Fibroblast of skin of right quadriceps (primary cell): ENCODE measurements at regions not wholly inside any gene's neighbourhood (a gene's known extent, or its start where the extent isn't known, plus 50 kb on each side); places are given as distances from the start of the nearest gene placed in this dataset.

ENCODE experiments used
- DNase-seq: peaks from one replicate; pipeline ENCODE4 v3.0.0-alpha.2; 2013

- no peak for DNase-seq
Observed at GRCh38 chr2:5921081-5921642, 229.0 kb downstream of the SOX11 start.

- no peak for DNase-seq
Observed at GRCh38 chr2:5923957-5924945, 232.1 kb downstream of the SOX11 start.

- DNase-seq: no peak
Observed at GRCh38 chr2:5925604-5926003, 233.4 kb downstream of the SOX11 start.

GRCh38 chr2:5926871-5927512 lies 234.8 kb downstream of the SOX11 start:
- peak; percentile 34 for DNase-seq

- DNase-seq: no peak
Observed at GRCh38 chr2:5932556-5933469, 240.6 kb downstream of the SOX11 start.

- DNase-seq: no peak
Observed at GRCh38 chr2:5933669-5934068, 241.5 kb downstream of the SOX11 start.

- DNase-seq: no peak
Observed at GRCh38 chr2:5937321-5937720, 245.1 kb downstream of the SOX11 start.

- peak; percentile 57 for DNase-seq
Observed at GRCh38 chr2:5937851-5938565, 245.8 kb downstream of the SOX11 start.

GRCh38 chr2:5938566-5938896 lies 246.3 kb downstream of the SOX11 start:
- DNase-seq: no peak

- no peak for DNase-seq
Observed at GRCh38 chr2:5939553-5939952, 247.4 kb downstream of the SOX11 start.

GRCh38 chr2:5940596-5941535 lies 248.7 kb downstream of the SOX11 start:
- DNase-seq: no peak

- no peak for DNase-seq
Observed at GRCh38 chr2:5942204-5942603, 250.0 kb downstream of the SOX11 start.

- DNase-seq: no peak
Observed at GRCh38 chr2:5945742-5946141, 253.6 kb downstream of the SOX11 start.

GRCh38 chr2:5946225-5947115 lies 254.3 kb downstream of the SOX11 start:
- DNase-seq: no peak

- no peak for DNase-seq
Observed at GRCh38 chr2:5950736-5951135, 258.6 kb downstream of the SOX11 start.

- DNase-seq: peak; percentile 10
Observed at GRCh38 chr2:5951471-5951870, 259.3 kb downstream of the SOX11 start.

GRCh38 chr2:5953525-5953924 lies 261.3 kb downstream of the SOX11 start:
- no peak for DNase-seq

GRCh38 chr2:5954509-5954908 lies 262.3 kb downstream of the SOX11 start:
- no peak for DNase-seq

- no peak for DNase-seq
Observed at GRCh38 chr2:5955921-5956320, 263.7 kb downstream of the SOX11 start.
